HG03354 (cell line): ENCODE measurements at regions not wholly inside any gene's neighbourhood (a gene's known extent, or its start where the extent isn't known, plus 50 kb on each side); places are given as distances from the start of the nearest gene placed in this dataset.
A peak's percentile ranks its signal among the peaks of the same experiment; 100 is the strongest.
"Not testable (repeated sequence)": the region's sequence is repeated elsewhere in the genome, so short reads cannot be mapped to it uniquely, and the experiment has no call there.

Experiments used
- ATAC-seq: cut with Tn5 transposase; IDR thresholded peaks from one replicate; pipeline ENCODE4 v1.9.1; 2021; ENCODE audit warnings: mild to moderate bottlenecking; ENCODE audit not compliant: unreplicated experiment, poor library complexity, severe bottlenecking

- ATAC-seq = no peak
Measured at GRCh38 chrX:140177821-140178220, 212.5 kb upstream of the CXorf66 start.

DNA sequence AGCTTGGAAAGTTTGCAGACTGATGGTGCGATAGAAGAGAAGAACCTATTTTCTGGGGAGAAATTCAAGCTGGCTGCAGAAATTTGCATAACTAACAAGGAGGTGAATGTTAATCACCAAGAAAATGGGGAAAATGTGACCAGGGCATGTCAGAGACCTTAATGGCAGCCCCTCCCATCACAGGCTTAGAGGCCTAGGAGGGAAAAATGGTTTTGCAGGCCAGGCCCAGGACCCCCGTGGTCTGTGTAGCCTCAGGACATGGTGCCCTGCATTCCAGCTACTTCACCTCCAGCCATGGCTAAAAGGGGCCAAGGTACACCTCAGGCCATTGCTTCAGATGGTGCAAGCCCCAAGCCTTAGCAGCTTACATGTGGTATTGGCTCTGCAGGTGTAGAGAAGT, 207.1 kb upstream of the CXorf66 start:
- no peak for ATAC-seq

GRCh38 chrX:140167551-140167950, 202.2 kb upstream of the CXorf66 start:
- no peak for ATAC-seq

DNA sequence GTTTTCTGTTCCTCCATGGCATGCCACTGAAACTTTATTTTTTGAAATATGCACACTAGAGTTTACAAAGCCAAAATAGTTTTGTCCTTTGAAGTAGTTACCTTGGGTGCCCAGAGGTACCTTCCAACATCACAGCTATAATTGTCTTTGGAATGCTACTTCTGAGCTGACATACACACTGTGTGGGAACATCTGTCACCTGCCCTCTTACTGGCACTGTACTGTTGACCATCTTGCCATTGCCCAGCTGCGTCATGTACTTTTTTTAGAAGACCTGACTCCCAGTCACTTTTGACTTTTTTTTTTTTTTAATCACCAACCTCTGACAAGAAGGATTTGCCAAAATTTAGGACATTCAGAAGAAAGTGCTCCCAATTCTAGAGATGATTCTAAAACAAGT, 200.5 kb upstream of the CXorf66 start:
- ATAC-seq = no peak

GRCh38 chrX:140164391-140164790, 199.1 kb upstream of the CXorf66 start:
- ATAC-seq = no peak

- no peak for ATAC-seq
Measured at GRCh38 chrX:140163371-140164159, 198.2 kb upstream of the CXorf66 start.

- no peak for ATAC-seq
Measured at GRCh38 chrX:140157611-140158010, 192.3 kb upstream of the CXorf66 start.

DNA sequence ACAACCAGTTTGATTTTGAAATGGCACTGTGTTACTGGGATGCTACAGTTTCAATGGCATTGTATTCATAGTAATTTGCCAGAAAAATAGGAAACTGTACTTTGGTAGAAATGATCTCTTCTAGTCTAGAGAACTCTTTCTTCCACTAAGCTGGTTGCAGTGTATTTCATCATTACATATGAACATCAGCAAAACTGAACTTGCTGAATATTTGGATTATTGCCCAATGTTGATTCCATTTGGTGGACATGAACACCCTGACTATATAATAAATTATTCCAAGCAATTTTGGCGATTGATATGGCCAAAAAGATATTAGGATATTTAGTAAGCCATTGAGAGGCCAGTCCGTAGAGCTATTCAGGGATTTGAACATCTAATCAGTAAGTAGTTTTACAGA, 191.8 kb upstream of the CXorf66 start:
- no peak for ATAC-seq

DNA sequence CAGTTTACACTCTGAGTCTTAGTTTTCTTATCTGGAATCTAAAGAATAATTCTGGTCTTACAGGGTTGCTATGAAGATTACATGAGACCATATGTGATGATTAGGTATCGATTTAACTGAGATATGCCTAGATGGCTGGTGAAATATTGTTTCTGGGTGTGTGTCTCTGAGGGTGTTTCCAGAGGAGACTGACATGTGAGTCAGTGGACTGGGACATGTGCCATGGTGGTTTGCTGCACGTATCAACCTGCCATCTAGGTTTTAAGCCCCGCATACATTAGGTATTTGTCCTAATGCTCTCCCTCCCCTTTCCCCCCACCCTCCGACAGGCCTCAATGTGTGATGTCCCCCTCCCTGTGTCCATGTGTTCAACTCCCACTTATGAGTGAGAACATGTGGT, 186.0 kb upstream of the CXorf66 start:
- no peak for ATAC-seq

GRCh38 chrX:140149761-140150160, 184.4 kb upstream of the CXorf66 start:
- ATAC-seq = no peak

- ATAC-seq = peak; percentile 90
Measured at GRCh38 chrX:140141444-140142029, 176.2 kb upstream of the CXorf66 start.

GRCh38 chrX:140138492-140138891, 173.2 kb upstream of the CXorf66 start:
- ATAC-seq = not testable (repeated sequence)

DNA sequence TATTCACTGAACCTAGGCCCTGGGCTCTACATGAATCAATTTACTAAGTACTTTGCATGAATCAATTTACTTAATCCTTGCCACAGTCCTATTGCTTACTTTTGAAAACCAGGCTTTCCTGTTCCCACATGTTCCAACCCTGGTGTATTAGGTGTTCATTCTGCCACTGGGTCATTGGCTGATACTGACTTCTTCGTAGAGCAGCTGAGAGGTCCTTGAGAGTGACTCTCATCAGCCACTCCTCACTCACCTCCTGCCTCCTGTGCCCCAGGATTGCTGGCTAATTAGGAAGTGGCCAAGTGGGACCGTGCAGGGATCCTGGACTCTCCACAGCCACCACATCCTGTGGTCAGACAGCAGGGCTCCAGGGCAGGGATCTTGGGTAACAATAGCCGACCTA, 172.7 kb upstream of the CXorf66 start:
- ATAC-seq = not testable (repeated sequence)

- no peak for ATAC-seq
Measured at GRCh38 chrX:140132937-140133336, 167.6 kb upstream of the CXorf66 start.

DNA sequence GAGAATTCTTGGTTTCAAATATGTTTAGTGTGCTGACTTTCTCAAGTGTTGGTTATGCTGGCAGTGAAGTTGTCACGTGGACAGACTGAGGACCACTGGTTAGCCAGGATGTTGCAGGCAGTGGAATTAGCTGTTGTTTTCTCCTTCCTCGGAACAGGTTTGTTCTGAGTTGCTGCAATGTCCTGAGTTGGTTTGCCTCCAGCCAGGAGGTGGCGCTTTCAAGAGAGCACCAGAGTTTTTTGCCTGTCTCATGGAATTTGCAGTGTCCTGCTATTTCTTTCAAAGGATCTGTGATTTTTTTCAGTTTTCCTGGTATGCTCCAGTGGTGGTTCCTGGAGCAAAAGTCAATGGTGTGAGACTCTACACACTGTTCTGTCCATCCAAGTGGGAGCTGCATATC, 158.1 kb upstream of the CXorf66 start:
- no peak for ATAC-seq

- ATAC-seq = not testable (repeated sequence)
Measured at GRCh38 chrX:140114059-140114458, 148.7 kb upstream of the CXorf66 start.

DNA sequence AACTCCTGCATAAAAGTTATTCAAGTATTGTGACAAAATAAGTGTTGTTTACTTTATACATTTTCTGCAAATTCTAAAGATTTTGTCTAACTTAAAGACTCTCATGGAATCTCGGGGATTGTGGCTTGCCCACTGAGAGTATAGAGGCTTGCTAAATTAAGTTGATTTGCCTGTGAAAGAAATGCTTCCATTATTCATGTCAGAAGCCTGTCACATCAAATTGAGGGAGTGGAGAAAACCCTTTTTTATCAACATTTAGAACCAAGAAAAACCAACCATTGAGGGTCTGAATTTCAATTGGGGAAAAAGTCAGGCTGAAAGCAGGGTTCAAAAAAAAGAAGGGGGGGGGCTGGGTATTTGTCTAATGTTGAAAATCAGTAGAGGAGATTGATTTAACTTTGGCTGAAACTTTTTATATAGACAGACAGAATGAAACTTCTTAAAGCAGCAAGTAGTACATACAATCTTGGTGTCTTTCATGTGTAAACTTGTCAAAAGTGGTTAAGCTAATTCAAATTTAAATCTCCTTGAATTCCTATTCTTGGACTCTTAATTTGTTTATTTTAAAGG, 144.8 kb upstream of the CXorf66 start:
- ATAC-seq = no peak

- no peak for ATAC-seq
Measured at GRCh38 chrX:140104760-140105159, 139.4 kb upstream of the CXorf66 start.

DNA sequence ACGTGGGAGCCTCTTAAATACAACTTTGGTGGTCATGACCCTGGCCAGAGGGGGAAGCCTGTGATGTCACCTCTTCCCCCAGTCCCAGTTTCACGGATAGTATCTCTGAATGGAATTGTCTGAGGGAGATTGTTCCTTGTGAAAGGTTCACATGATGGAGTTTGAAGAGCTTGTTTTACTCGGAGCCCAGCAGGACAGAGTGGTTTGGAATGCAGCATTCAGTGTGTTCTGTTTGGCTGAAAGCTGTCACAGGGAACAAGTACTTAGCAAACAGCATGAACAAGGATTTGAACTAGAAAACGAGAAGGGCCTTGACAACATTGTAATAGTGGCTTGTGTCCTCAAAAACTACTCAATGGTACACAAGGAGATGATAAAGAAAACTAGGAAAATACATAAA, 133.9 kb upstream of the CXorf66 start:
- no peak for ATAC-seq

- ATAC-seq = no peak
Measured at GRCh38 chrX:140092121-140092520, 126.8 kb upstream of the CXorf66 start.
